Panc1 (cell line): ENCODE measurements at regions not wholly inside any gene's neighbourhood (a gene's known extent, or its start where the extent isn't known, plus 50 kb on each side); places are given as distances from the start of the nearest gene placed in this dataset.

Source experiments
- ATAC-seq: fragments of 200-7000 bp; cut with Tn5 transposase; 2 replicates; pipeline ENCODE4 v1.9.1; 2020; ENCODE audit warnings: mild to moderate bottlenecking, moderate library complexity
- BruUV-seq: library from RNA; stranded (reverse); fragments of 400-500 nt; replicated peaks from 2 replicates; lab custom pipeline; 2021; lab: Mats Ljungman, UMichigan
- CTCF ChIA-PET: fragments of 300-600 bp; sonication (Branson Sonifier 250); formaldehyde crosslinking; loops from one replicate; lab custom pipeline; 2022; ENCODE audit warnings: antibody characterized with exemption; lab: Charles Lee
- POLR2A ChIA-PET: fragments of 300-600 bp; sonication (Branson Sonifier 250); formaldehyde crosslinking; loops from one replicate; lab custom pipeline; 2022; ENCODE audit warnings: antibody characterized with exemption; lab: Charles Lee
- DNase-seq: peaks from one replicate; pipeline ENCODE4 v3.0.0-alpha.2; 2010; ENCODE audit warnings: low read depth, low spot score
- H3K27ac ChIP-seq: 2 replicates; pipeline ENCODE4 v1.5.1; 2011; ENCODE audit warnings: mild to moderate bottlenecking, low read length, inconsistent platforms
- H3K27me3 ChIP-seq: fragments of 200-500 bp; sonication (Bioruptor generic); 2 replicates; pipeline ENCODE4 v1.6.0; 2014; ENCODE audit warnings: low read length, inconsistent platforms; ENCODE audit not compliant: control insufficient read depth, insufficient read depth
- H3K36me3 ChIP-seq: fragments of 200-500 bp; sonication (Bioruptor generic); 2 replicates; pipeline ENCODE4 v1.5.1; 2014; ENCODE audit warnings: inconsistent platforms, mild to moderate bottlenecking, low read length, moderate library complexity; ENCODE audit not compliant: control insufficient read depth, insufficient read depth
- H3K4me1 ChIP-seq: 2 replicates; pipeline ENCODE4 v1.5.1; 2011; ENCODE audit warnings: inconsistent platforms, mild to moderate bottlenecking, low read length, moderate library complexity; ENCODE audit not compliant: control insufficient read depth, insufficient read depth
- H3K4me3 ChIP-seq, 2 experiments: 2 replicates each; pipeline ENCODE4 v1.5.1; 2011 to 2012; ENCODE audit warnings: low read depth in 2 of 2, low read length in 2 of 2, mild to moderate bottlenecking in 2 of 2, inconsistent platforms in 1 of 2, moderate library complexity in 1 of 2
- H3K9me3 ChIP-seq: fragments of 200-500 bp; sonication (Bioruptor generic); 2 replicates; pipeline ENCODE4 v1.5.1; 2014; ENCODE audit warnings: low read depth, mild to moderate bottlenecking, inconsistent platforms, low read length, moderate library complexity; ENCODE audit not compliant: control insufficient read depth, insufficient read depth
- CTCF ChIP-seq: fragments of 450-650 bp; IDR thresholded peaks from 2 replicates; pipeline ENCODE4 v1.5.1; 2017; ENCODE audit warnings: mild to moderate bottlenecking
- POLR2AphosphoS5 ChIP-seq: IDR thresholded peaks from 2 replicates; pipeline ENCODE4 v1.6.1; 2012; ENCODE audit warnings: mild to moderate bottlenecking, low read depth, low read length, moderate library complexity
- REST ChIP-seq, 2 experiments: IDR thresholded peaks; 2 replicates each; pipeline ENCODE4 v1.6.1; 2011 to 2012; ENCODE audit warnings: low read depth in 2 of 2, control low read depth in 1 of 2, low read length in 1 of 2, mild to moderate bottlenecking in 1 of 2, moderate library complexity in 1 of 2; ENCODE audit not compliant: insufficient read depth in 1 of 2
- SIN3A ChIP-seq: IDR thresholded peaks from 2 replicates; pipeline ENCODE4 v1.6.1; 2012; ENCODE audit warnings: low read depth, mild to moderate bottlenecking, low read length, moderate library complexity, borderline replicate concordance; ENCODE audit not compliant: insufficient read depth
- TCF7L2 ChIP-seq: IDR thresholded peaks from 2 replicates; pipeline ENCODE4 v1.6.1; 2011; ENCODE audit warnings: mild to moderate bottlenecking, low read depth, low read length, inconsistent platforms
- in situ Hi-C: cut with HindIII; loops from 2 replicates; pipeline ENCODE4 v1.10.0; 2016; ENCODE audit warnings: low sequenced_read_pairs, low pct_unique_long_range_greater_than_20kb
- intact Hi-C: fragments of 100-400 bp; cut with micrococcal nuclease; formaldehyde crosslinking; loops from one replicate; pipeline ENCODE4 v1.10.0; 2022; ENCODE audit not compliant: unreplicated experiment

- H3K4me1 ChIP-seq, result no peaks in the 10 kb centered on the region
- no peaks in the 10 kb centered on the region for H3K9me3 ChIP-seq
- no peak overlapping the region for H3K4me3 ChIP-seq
- CTCF ChIA-PET, result no interaction called here
- no peak overlapping the region for H3K27ac ChIP-seq
- ATAC-seq, result no peak
- H3K27me3 ChIP-seq, result peaks cover 30% of the 10 kb centered on the region
- no peaks in the 10 kb centered on the region for H3K36me3 ChIP-seq
- no peak for DNase-seq
- intact Hi-C loops, result no loop called here
- in situ Hi-C loops, result no loop called here
- no TSS peak for BruUV-seq
- TF ChIP-seq SIN3A (no peak), TCF7L2 (no peak), POLR2AphosphoS5 (no peak), CTCF (no peak), REST (IDR thresholded peaks at IDR 0.05; ENCODE audit: insufficient read depth in 1 of 2, low read depth in 2 of 2, low read length in 1 of 2) (no peak)
- POLR2A ChIA-PET, result no interaction called here
Observed at GRCh38 chr18:78809845-78810244, 169.8 kb upstream of the SALL3 start.

- H3K4me3 ChIP-seq, result no peak overlapping the region
- no peak for DNase-seq
- H3K27me3 ChIP-seq, result peaks cover 37% of the 10 kb centered on the region
- BruUV-seq, result no TSS peak
- no peak for ATAC-seq
- in situ Hi-C loops (no loop called here), intact Hi-C loops (no loop called here)
- H3K9me3 ChIP-seq, result no peaks in the 10 kb centered on the region
- no peaks in the 10 kb centered on the region for H3K4me1 ChIP-seq
- no peaks in the 10 kb centered on the region for H3K36me3 ChIP-seq
- TF ChIP-seq REST (IDR thresholded peaks at IDR 0.05; ENCODE audit: insufficient read depth in 1 of 2, low read depth in 2 of 2, low read length in 1 of 2) (no peak), POLR2AphosphoS5 (no peak), CTCF (no peak), SIN3A (no peak), TCF7L2 (no peak)
- CTCF ChIA-PET, result no interaction called here
- POLR2A ChIA-PET, result no interaction called here
- no peak overlapping the region for H3K27ac ChIP-seq
Observed at GRCh38 chr18:78810706-78811105, 168.9 kb upstream of the SALL3 start.
